Upper lobe of right lung (tissue), 1 donor: ENCODE measurements at regions not wholly inside any gene's neighbourhood (a gene's known extent, or its start where the extent isn't known, plus 50 kb on each side); places are given as distances from the start of the nearest gene placed in this dataset.

Experiments used
- ATAC-seq: fragments of 200-7000 bp; cut with Tn5 transposase; one replicate; pipeline ENCODE4 v1.9.1; 2020; ENCODE audit warnings: mild to moderate bottlenecking, moderate library complexity
- DNase-seq: peaks from one replicate; pipeline ENCODE4 v3.0.0-alpha.2; 2020
- H3K27ac ChIP-seq: fragments of 200-600 bp; one replicate; pipeline ENCODE4 v1.8.0; 2022
- H3K27me3 ChIP-seq: fragments of 200-600 bp; one replicate; pipeline ENCODE4 v1.8.0; 2022; ENCODE audit warnings: mild to moderate bottlenecking
- H3K36me3 ChIP-seq: fragments of 200-600 bp; one replicate; pipeline ENCODE4 v1.8.0; 2022
- H3K4me1 ChIP-seq: fragments of 200-600 bp; one replicate; pipeline ENCODE4 v1.8.0; 2022
- H3K4me3 ChIP-seq: fragments of 200-600 bp; one replicate; pipeline ENCODE4 v1.8.0; 2022; ENCODE audit warnings: mild to moderate bottlenecking
- H3K9me3 ChIP-seq: fragments of 200-600 bp; one replicate; pipeline ENCODE4 v1.8.0; 2022
- CTCF ChIP-seq: fragments of 200-600 bp; IDR thresholded peaks from one replicate; pipeline ENCODE4 v1.8.0; 2022; ENCODE audit warnings: antibody characterized with exemption
- intact Hi-C: fragments of 100-400 bp; cut with DNase I; formaldehyde crosslinking; loops from one replicate; pipeline ENCODE4 v1.11.0; 2022
- donor health status: DM: no; HTN: yes; CAD: no; lungs with severe emphysema.

- H3K36me3 ChIP-seq: no peaks in the 10 kb centered on the region
- intact Hi-C loops: no loop called here
- no peaks in the 10 kb centered on the region for H3K4me1 ChIP-seq
- ATAC-seq: no peak
- H3K27ac ChIP-seq: no peak overlapping the region
- no peaks in the 10 kb centered on the region for H3K27me3 ChIP-seq
- H3K9me3 ChIP-seq: no peaks in the 10 kb centered on the region
- no peak for TF ChIP-seq CTCF
- DNase-seq: no peak
- no peak overlapping the region for H3K4me3 ChIP-seq
These were observed 113.7 kb downstream of the OXSM start for GRCh38 chr3:25903371-25904129.

GRCh38 chr3:25904206-25904605 lies 114.3 kb downstream of the OXSM start:
- H3K27me3 ChIP-seq: no peaks in the 10 kb centered on the region
- ATAC-seq: no peak
- H3K9me3 ChIP-seq: no peaks in the 10 kb centered on the region
- H3K27ac ChIP-seq: no peak overlapping the region
- H3K4me3 ChIP-seq: no peak overlapping the region
- H3K4me1 ChIP-seq: no peaks in the 10 kb centered on the region
- no peaks in the 10 kb centered on the region for H3K36me3 ChIP-seq
- DNase-seq: no peak
- intact Hi-C loops: no loop called here
- no peak for TF ChIP-seq CTCF

GRCh38 chr3:25906132-25906906 lies 116.4 kb downstream of the OXSM start:
- Histone ChIP-seq H3K36me3 (no peaks in the 10 kb centered on the region), H3K4me1 (no peaks in the 10 kb centered on the region), H3K27ac (no peak overlapping the region), H3K9me3 (no peaks in the 10 kb centered on the region), H3K4me3 (no peak overlapping the region), H3K27me3 (no peaks in the 10 kb centered on the region)
- no peak for TF ChIP-seq CTCF
- ATAC-seq: no peak
- DNase-seq: no peak
- intact Hi-C loops: no loop called here

- no peak for TF ChIP-seq CTCF
- intact Hi-C loops: no loop called here
- H3K36me3 ChIP-seq: no peaks in the 10 kb centered on the region
- no peaks in the 10 kb centered on the region for H3K9me3 ChIP-seq
- ATAC-seq (no peak), DNase-seq (no peak)
- H3K27me3 ChIP-seq: no peaks in the 10 kb centered on the region
- no peak overlapping the region for H3K27ac ChIP-seq
- H3K4me3 ChIP-seq: no peak overlapping the region
- no peaks in the 10 kb centered on the region for H3K4me1 ChIP-seq
These were observed 117.2 kb downstream of the OXSM start for GRCh38 chr3:25907081-25907480.

GRCh38 chr3:25910105-25910504 lies 120.2 kb downstream of the OXSM start:
- Histone ChIP-seq H3K4me1 (no peaks in the 10 kb centered on the region), H3K27ac (no peak overlapping the region), H3K9me3 (no peaks in the 10 kb centered on the region), H3K36me3 (no peaks in the 10 kb centered on the region), H3K27me3 (no peaks in the 10 kb centered on the region), H3K4me3 (no peak overlapping the region)
- intact Hi-C loops: no loop called here
- no peak for DNase-seq
- no peak for ATAC-seq
- no peak for TF ChIP-seq CTCF
